Mesodermal cell (in vitro differentiated cells): ENCODE measurements at regions not wholly inside any gene's neighbourhood (a gene's known extent, or its start where the extent isn't known, plus 50 kb on each side); places are given as distances from the start of the nearest gene placed in this dataset.

ENCODE experiments used
- H3K27ac ChIP-seq: 2 replicates; pipeline ENCODE4 v1.7.0; 2013; ENCODE audit warnings: mild to moderate bottlenecking, low read depth, low read length, moderate library complexity; ENCODE audit not compliant: severe bottlenecking
- H3K36me3 ChIP-seq: 2 replicates; pipeline ENCODE4 v1.7.1; 2013; ENCODE audit warnings: mild to moderate bottlenecking, low read length, moderate library complexity; ENCODE audit not compliant: control insufficient read depth, insufficient read depth
- H3K4me1 ChIP-seq: one replicate; pipeline ENCODE4 v1.7.1; 2013; ENCODE audit warnings: mild to moderate bottlenecking, low read length; ENCODE audit not compliant: insufficient read depth, control insufficient read depth, poor library complexity, severe bottlenecking
- H3K4me3 ChIP-seq: 2 replicates; pipeline ENCODE4 v1.7.0; 2013; ENCODE audit warnings: low read length, control low read depth, mild to moderate bottlenecking; ENCODE audit not compliant: insufficient read depth, poor library complexity, severe bottlenecking; ENCODE audit errors: extremely low read depth
- H3K9me3 ChIP-seq: 2 replicates; pipeline ENCODE4 v1.7.1; 2013; ENCODE audit warnings: mild to moderate bottlenecking, low read length, moderate library complexity; ENCODE audit not compliant: control insufficient read depth
- WGBS, 2 experiments: methylation state at CpG; one replicate each; pipeline ENCODE4 v1.1.5; 2013; ENCODE audit warnings: missing lambda C conversion rate in 2 of 2; ENCODE audit not compliant: insufficient coverage in 2 of 2; 5-methylcytosine and 5-hydroxymethylcytosine counted together

DNA sequence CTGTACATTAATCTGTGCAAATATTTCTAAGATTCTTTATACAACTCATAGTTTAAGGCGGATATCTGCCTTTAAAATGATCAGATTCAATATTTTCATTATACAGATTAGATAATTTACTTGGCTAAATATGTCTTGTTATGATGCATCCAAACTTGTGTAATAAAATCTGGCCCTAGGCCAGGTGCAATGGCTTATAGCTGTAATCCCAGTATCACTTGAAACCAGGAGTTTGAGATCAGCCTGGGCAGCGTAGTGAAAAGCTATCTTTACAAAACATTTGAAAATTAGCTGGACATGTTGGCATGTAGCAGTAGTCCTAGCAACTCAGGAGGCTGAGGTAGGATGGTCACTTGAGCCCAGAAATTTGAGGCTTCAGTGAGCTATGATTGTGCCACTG, 2002.2 kb upstream of the ACO1 start:
- Histone ChIP-seq H3K27ac (no peak overlapping the region), H3K9me3 (no peaks in the 10 kb centered on the region), H3K4me1 (no peaks in the 10 kb centered on the region), H3K36me3 (no peaks in the 10 kb centered on the region), H3K4me3 (no peak overlapping the region)
- 100% methylated on average over 1 of the region's 2 CpGs for WGBS, 2 experiments

DNA sequence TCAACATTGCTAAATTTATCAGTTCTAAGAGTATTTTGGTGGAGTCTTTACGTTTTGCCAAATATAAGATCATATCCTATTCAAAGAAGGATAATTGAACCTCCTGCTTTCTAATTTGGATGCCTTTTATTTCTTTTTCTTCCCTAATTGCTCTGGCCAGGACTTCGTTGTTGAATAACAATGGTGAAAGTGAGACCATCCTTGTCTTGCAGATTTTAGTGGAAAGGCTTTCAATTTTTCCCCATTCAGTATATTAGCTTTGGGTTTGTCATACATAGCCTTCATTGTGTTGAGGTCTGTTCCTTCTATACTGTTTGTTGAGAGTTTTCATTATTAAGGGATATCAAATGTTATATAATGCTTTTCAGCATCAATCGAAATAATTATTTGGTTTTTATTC, 1974.2 kb upstream of the ACO1 start:
- H3K36me3 ChIP-seq, result no peaks in the 10 kb centered on the region
- H3K27ac ChIP-seq, result no peak overlapping the region
- H3K4me1 ChIP-seq, result no peaks in the 10 kb centered on the region
- no peak overlapping the region for H3K4me3 ChIP-seq
- H3K9me3 ChIP-seq, result no peaks in the 10 kb centered on the region
- WGBS, 2 experiments, result 83 to 100% methylated on average over 1 of the region's 3 CpGs

DNA sequence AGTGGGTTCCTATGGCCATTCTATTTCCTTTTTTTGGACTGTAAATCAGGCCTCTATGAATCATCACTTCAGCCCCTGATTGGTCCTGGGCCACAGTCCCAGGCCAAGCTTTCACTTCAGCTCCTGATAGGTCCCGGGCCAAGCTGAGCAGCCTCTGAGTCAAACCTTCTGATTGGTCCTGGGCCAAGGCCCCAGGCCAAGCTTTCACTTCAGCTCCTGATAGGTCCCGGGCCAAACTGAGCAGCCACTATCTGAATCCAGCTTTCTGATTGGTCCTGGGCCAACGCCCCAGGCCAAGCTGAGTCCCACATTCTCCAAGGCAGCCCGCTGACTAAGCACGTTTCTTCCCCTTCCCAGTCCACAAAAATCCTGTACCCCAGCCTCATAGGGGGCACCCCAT, 1972.9 kb upstream of the ACO1 start:
- Histone ChIP-seq H3K36me3 (no peaks in the 10 kb centered on the region), H3K9me3 (no peaks in the 10 kb centered on the region), H3K4me3 (no peak overlapping the region), H3K27ac (no peak overlapping the region), H3K4me1 (no peaks in the 10 kb centered on the region)
- 82 to 87% methylated on average over 5 of the region's 5 CpGs for WGBS, 2 experiments

DNA sequence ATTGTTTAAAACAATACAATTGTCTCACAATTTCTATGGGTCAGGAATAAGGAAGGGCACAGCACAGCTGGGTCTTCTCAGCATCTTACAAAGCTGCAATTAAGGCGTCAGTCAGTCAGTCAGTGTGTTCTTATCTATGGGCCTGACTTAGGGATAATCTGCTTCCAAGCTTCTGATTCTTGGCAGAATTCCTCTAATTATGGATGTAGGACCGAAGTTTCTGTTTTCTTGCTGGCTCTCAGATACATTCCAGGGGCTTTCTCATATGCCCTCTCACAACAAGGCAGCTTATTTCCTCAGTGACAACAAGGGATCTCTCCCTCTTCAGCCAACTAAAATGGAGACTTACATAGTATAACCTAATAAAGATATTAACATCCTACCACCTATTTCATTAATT, 1925.3 kb upstream of the ACO1 start:
- WGBS, 2 experiments, result 75 to 100% methylated on average over 1 to 2 of the region's 2 CpGs
- Histone ChIP-seq H3K27ac (no peak overlapping the region), H3K9me3 (no peaks in the 10 kb centered on the region), H3K4me1 (no peaks in the 10 kb centered on the region), H3K4me3 (no peak overlapping the region), H3K36me3 (no peaks in the 10 kb centered on the region)

DNA sequence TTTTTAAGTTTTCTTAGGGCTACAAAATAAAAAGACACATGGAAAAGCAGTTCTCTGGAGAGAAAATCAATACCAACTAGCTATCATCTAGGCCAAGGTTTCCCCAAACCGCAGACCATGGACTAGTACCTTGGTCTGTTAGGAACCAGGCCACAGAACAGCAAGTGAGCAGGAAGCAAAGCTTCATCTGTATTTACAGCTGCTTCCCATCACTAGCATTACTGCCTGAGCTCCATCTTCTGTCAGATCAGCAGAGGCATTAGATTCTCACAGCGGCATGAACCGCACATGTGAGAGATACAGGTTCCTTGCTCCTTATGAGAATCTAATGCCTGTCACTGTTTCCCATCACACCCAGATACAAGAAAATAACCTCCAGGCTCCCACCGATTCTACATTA, 1907.6 kb upstream of the ACO1 start:
- H3K27ac ChIP-seq, result no peak overlapping the region
- H3K36me3 ChIP-seq, result no peaks in the 10 kb centered on the region
- H3K4me3 ChIP-seq, result no peak overlapping the region
- no peaks in the 10 kb centered on the region for H3K4me1 ChIP-seq
- no peaks in the 10 kb centered on the region for H3K9me3 ChIP-seq
- WGBS, 2 experiments, result 86 to 100% methylated on average over 1 to 2 of the region's 4 CpGs

DNA sequence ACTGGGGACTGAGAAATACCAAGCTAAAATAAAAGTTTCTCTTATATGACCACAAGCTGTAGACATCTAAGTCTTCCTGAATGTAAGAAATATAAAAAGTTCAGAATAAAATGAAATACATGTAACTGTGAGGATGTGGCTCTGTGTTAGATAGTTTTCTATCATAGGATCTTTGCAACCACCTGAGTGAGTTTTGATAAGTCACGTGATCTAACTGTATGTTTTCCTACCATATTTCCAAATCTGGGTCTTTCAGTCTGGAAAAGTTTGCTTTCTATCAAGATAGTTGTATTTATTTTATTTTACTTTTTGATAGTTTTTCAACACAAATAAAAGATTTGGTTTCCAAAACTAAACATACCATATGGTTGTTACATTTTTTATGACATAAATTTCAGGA, 1905.8 kb upstream of the ACO1 start:
- no CpG with 5 or more reads among the region's 1 CpG for WGBS, 2 experiments
- Histone ChIP-seq H3K27ac (no peak overlapping the region), H3K9me3 (no peaks in the 10 kb centered on the region), H3K36me3 (no peaks in the 10 kb centered on the region), H3K4me1 (no peaks in the 10 kb centered on the region), H3K4me3 (no peak overlapping the region)

DNA sequence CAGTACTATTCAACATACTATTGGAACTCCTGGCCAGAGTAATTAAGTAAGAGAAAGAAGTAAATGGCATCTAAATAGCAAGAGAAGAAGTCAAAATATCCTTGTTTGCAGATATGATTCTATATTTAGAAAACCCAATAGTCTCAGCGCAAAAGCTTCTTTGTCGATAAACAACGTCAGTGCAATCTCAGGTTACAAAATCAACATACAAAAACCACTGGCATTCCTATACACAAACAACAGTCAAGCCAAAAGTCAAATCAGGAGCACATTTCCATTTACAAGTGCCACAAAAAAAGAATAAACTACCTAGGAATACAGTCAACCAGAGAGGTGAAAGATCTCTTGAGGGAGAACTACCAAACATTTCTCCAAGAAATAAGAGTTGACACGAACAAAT, 1901.9 kb upstream of the ACO1 start:
- Histone ChIP-seq H3K9me3 (no peaks in the 10 kb centered on the region), H3K36me3 (no peaks in the 10 kb centered on the region), H3K4me1 (no peaks in the 10 kb centered on the region), H3K27ac (no peak overlapping the region), H3K4me3 (no peak overlapping the region)
- WGBS, 2 experiments, result 67 to 100% methylated on average over 1 to 2 of the region's 4 CpGs

DNA sequence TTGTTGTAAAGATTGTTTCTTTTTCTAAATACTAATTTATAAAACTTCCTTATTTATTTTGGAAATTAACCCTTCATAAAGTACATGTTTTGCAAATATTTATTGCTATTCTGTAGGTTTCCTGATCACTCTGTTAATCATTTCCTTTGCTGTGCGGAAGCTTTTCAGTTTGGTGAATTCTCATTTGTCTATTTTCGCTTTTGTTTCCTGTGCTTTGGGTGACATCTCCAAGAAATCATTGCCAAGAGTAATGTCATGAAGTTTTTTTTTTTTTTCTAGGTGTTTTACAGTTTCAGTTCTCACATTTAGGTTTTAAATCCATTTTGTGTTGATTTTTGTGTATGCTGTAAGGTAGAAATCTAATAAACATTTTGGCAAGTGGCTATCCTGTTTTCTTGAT, 1899.8 kb upstream of the ACO1 start:
- no peak overlapping the region for H3K4me3 ChIP-seq
- no peak overlapping the region for H3K27ac ChIP-seq
- no peaks in the 10 kb centered on the region for H3K4me1 ChIP-seq
- no peaks in the 10 kb centered on the region for H3K36me3 ChIP-seq
- no CpG with 5 or more reads among the region's 2 CpGs for WGBS, 2 experiments
- no peaks in the 10 kb centered on the region for H3K9me3 ChIP-seq

DNA sequence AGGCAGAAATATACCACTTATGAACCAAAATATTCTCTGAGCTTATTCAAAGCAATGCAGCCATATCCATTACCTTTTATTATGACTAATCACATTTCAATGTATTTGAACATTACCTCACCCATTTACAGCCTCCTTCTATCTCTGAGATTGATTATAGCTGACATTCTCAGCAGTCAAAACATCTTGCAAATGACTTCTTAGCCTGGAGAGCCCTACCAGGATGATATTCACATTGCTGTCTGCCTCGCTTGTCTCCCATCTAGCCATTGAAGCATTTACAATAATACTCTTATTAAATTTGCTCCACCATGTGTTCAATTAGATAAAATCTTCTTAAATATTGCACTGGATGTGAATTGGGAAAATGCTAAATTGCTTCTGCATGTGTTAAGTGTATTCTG, 1879.9 kb upstream of the ACO1 start:
- Histone ChIP-seq H3K4me3 (no peak overlapping the region), H3K4me1 (no peaks in the 10 kb centered on the region), H3K36me3 (no peaks in the 10 kb centered on the region), H3K9me3 (no peaks in the 10 kb centered on the region), H3K27ac (no peak overlapping the region)
- no CpG with 5 or more reads among the region's 1 CpG for WGBS, 2 experiments

DNA sequence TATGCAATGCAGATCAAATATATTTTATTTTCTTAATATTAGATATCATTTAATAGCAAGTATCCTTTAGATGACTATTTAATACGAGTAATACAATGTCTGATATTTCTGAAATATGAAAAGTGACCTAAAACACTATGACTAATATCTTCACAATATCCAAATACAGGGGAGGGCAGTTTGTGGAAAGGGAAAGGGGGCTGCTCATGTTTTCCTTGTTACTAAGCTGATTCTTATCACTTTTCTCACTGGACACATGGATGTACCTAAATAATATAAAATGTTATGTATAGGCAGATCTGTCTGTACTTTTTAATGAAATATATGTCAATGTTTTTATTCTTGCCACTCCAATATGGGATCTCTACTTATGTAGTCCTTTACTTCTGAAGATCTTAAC, 1879.1 kb upstream of the ACO1 start:
- no CpG with 5 or more reads among the region's 1 CpG for WGBS, 2 experiments

DNA sequence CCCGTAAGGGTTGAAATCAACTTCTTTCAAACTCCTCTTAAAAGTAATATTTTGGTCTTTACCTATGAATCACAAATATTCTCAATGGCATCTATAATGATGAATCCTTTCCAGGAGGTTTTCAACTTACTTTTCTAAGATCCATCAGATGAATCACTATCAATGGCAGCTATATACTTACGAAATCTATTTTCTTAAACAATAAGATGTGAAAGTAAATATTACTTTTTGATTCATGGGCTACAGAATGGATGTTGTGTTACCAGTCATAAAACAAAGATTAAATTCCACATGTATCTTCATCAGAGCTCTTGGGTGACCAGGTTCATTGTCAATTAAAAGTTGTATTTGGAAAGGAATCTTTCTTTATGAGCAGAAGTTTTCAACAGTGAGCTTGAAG, 1877.7 kb upstream of the ACO1 start:
- H3K4me1 ChIP-seq, result no peaks in the 10 kb centered on the region
- H3K27ac ChIP-seq, result no peak overlapping the region
- no peak overlapping the region for H3K4me3 ChIP-seq
- no peaks in the 10 kb centered on the region for H3K36me3 ChIP-seq
- no CpG with 5 or more reads among the region's 2 CpGs for WGBS, 2 experiments
- no peaks in the 10 kb centered on the region for H3K9me3 ChIP-seq

More for the DNA sequence above, 1879.1 kb upstream of the ACO1 start:
- Histone ChIP-seq H3K4me3 (no peak overlapping the region), H3K9me3 (no peaks in the 10 kb centered on the region), H3K4me1 (no peaks in the 10 kb centered on the region), H3K27ac (no peak overlapping the region), H3K36me3 (no peaks in the 10 kb centered on the region)

DNA sequence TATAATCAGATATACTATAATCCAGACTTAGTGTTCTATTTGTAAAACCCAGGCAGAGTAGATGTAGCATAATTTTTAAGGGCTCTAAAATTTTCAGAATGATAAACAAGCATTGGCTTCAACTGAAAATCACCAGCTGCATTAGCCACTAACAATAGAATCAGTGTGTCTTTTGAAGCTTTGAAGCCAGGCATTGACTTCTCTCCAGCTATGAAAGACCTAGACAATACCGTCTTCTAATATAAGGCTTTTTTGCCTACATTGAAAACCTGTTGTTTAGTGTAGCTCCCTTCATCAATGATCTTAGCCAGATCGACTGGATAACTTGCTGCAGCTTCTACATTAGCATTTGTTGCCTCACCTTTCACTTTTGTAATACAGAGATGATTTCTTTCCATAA, 1877.3 kb upstream of the ACO1 start:
- no peak overlapping the region for H3K4me3 ChIP-seq
- no peaks in the 10 kb centered on the region for H3K9me3 ChIP-seq
- H3K27ac ChIP-seq, result no peak overlapping the region
- no peaks in the 10 kb centered on the region for H3K4me1 ChIP-seq
- H3K36me3 ChIP-seq, result no peaks in the 10 kb centered on the region
- 89 to 100% methylated on average over 1 to 2 of the region's 2 CpGs for WGBS, 2 experiments
